NCI-H146 treated with DMSO at 0.1 percent for 48 hours (cell line): ENCODE measurements at regions not wholly inside any gene's neighbourhood (a gene's known extent, or its start where the extent isn't known, plus 50 kb on each side); places are given as distances from the start of the nearest gene placed in this dataset.
"Not testable (repeated sequence)": the region's sequence is repeated elsewhere in the genome, so short reads cannot be mapped to it uniquely, and the experiment has no call there.

Experiments used
- DNase-seq: peaks from one replicate; lab custom pipeline; 2025; ENCODE audit not compliant: unreplicated experiment; lab: John Stamatoyannopoulos, UW

GRCh38 chr7:118404211-118404610 lies 179.7 kb downstream of the ANKRD7 start:
- no peak for DNase-seq

DNA sequence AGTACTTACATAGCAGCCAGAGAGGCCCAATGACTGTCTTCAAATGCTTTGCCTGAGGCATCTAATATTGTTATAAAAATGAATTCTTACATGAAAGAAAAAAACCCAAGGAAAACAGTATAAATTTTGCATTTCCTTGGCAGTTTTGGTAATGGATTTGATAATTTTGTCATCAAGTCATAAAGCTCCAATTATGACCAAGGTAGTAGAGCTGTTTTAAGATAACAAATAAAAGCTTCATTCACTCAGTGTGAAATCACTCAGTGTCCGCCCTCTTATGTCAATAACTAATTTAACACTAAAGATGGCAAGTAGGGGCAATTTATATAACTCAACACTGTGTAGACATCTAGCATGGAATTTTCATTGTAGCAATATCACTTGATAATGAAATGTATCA lies 193.9 kb downstream of the ANKRD7 start:
- DNase-seq = no peak

GRCh38 chr7:118420888-118421287 lies 196.4 kb downstream of the ANKRD7 start:
- DNase-seq = no peak

DNA sequence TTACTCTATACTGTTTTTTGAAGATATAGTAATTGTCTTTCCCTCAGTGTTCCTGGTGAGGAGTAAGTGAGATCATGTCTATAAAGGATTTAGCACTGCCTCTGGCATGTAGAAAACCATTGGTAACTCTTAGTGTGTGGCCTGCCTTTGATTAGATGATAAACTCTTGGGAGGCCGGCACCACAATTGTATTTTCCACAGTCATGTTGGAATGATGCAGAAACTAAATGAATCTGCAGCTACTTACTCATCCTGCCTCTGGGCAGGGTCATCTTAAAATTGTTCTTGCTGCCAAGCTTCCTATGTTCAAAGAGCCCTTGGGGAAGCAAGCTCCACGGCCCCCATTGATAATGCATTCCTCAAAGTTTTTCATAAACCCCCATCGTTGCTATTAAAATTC lies 204.6 kb downstream of the ANKRD7 start:
- no peak for DNase-seq

DNA sequence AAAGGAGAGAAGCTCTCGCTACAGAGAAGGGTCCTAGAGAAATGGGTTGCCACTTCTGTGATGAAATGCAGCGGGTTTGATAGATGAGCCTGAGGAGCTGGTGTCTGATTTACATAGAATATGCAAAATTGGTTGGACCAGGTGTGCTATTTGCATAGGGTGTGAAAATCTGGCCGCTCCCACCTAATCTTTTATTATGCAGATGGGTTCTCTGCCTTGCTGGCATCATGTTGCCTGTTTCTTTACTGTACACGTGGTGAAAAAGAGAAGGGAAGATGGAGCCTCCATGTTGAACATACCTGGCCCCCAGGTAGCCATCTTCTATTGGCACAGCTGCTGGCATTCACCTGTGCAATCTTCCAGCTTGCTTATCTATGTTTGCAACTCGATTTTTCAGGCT lies 212.2 kb downstream of the ANKRD7 start:
- no peak for DNase-seq

GRCh38 chr7:118449030-118449429 lies 224.5 kb downstream of the ANKRD7 start:
- DNase-seq = not testable (repeated sequence)

DNA sequence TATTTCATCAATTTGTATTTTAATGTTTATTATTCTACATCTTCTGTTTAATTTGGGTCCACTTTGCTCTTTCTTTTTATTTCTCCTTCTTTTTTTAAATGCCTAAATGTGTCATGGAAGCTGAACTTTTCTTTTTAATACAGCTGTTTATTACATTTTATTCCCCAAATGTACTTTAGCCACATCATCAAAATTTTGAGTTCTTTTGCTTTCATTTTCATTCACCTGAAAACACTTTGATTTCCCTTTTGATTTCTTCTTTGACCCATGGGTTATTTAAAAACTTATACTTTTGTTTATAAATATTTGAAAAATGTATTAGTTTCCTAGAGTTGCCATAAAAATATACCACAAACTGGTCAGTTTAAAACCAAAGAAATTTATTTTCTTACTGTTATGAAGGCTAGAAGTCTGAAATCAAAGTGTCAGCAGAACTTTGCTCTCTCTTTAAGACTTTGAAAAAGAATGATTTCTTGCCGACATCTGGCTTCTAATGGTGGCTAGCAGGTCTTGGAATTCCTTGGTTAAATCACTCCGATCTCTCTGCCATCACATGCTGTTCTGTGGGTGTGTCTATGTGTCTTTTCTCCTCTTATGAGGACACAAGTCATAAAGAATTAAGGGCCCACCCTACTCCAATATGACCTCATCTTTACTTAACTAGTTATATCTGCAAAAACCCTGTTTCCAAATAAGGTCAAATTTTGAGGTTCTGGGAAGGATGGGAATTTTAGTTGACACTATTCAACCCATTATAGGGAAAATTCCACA lies 225.5 kb downstream of the ANKRD7 start:
- DNase-seq = no peak

- no peak for DNase-seq
Observed at GRCh38 chr7:118452128-118452527, 227.6 kb downstream of the ANKRD7 start.

GRCh38 chr7:118467381-118467780 lies 242.9 kb downstream of the ANKRD7 start:
- no peak for DNase-seq

DNA sequence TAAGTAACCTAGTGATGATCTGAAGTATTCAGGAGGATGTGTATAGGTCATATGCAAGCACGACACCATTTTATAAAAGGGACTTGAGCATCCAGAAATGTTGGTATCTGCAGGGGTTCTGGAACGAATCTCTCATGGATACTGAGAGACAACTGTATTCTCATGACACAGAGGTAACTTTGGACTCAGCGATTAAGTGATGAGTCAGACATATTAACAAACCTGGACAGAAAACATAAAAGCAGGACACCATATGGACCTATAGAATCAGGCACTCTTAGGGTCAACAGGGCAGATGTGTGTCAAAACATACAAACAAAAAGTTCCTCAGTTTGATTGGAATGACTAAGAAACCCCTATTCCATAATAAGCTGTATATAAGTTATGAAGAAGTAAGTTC lies 248.1 kb downstream of the ANKRD7 start:
- DNase-seq = no peak

- no peak for DNase-seq
Observed at GRCh38 chr7:118473271-118473670, 248.8 kb downstream of the ANKRD7 start.

- DNase-seq = no peak
Observed at GRCh38 chr7:118476036-118476435, 251.5 kb downstream of the ANKRD7 start.

DNA sequence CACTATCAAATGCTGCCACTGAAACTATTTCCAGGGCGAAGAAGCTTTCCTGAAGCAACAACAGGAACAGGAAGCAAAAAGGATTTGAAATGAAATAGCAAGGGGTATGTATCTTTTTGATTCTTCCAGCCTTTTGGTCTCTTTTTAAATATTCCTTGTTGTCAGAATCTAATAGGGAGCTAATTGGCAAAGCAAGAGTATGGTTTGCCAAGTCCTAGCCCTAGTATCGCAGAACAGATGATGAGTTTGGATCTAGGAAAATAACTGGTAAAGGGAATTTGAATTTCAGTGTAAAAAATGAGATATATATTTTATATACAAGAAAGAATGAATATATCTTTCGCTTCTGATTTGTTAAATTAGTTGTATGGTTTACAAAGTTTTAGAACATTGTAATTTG lies 252.5 kb downstream of the ANKRD7 start:
- DNase-seq = no peak

DNA sequence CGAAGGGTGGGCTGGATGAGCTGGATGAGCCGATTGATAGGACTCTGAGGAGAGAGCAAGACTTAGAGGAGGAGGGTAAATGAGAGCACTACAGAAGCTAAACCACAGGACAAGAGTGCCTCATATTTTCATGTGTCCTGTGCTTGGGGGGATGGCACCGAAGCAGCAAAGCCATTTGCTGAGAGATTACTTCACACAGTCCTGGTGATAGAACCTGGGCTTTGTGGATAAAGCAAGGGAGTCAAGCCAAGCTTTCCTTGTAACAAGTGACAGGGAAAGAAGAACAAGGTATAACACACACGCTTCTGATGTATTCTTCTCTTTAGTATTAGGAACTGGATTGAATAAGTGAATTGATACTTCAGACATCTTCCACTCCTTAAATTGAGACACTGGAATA lies 253.7 kb downstream of the ANKRD7 start:
- DNase-seq = no peak

- DNase-seq = no peak
Observed at GRCh38 chr7:118478931-118479330, 254.4 kb downstream of the ANKRD7 start.

GRCh38 chr7:118492466-118492865 lies 268.0 kb downstream of the ANKRD7 start:
- no peak for DNase-seq

DNA sequence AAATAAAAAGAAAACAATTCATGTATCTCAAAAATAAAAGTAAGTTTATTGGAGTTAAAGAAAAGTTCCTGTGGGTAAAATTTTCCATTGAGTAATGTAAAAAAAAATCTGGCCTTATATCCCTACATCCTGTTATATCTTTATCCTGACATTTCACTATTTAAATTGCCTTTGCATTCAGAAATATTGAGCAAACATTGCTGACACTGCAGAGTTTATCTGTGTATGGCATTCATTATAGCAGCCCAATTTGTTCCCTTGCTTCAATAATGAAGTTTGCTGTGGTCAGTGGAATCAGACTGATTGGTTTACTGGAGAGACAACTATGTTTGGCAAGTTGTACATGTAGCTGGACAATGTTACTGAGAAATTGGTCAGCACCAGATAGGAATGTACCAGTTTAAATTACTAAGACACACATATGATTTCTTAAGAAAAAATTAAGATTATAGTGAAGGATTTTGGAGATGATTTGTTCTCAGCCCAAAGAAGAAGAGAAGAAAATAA lies 271.7 kb downstream of the ANKRD7 start:
- no peak for DNase-seq

DNA sequence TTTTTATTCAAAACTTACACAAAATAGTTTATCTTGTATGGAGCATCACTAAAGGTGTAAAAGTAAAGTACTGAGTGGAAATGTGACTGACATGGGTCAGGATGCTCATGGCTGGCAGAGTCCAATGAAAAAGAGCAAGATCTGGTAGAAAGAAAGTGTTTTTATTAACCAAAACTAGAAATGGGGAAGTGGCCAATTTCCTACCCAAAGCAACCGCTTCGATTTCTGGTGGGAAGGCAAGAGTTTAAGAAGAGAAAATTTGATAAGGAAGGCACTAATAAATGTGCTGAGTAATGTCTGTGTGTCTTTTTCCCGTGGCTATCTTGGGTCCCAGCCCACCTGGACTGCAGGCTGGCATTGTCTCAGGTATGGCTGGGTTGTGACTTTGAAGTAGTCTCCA lies 277.7 kb downstream of the ANKRD7 start:
- DNase-seq = no peak

GRCh38 chr7:118511146-118511545 lies 286.6 kb downstream of the ANKRD7 start:
- no peak for DNase-seq

DNA sequence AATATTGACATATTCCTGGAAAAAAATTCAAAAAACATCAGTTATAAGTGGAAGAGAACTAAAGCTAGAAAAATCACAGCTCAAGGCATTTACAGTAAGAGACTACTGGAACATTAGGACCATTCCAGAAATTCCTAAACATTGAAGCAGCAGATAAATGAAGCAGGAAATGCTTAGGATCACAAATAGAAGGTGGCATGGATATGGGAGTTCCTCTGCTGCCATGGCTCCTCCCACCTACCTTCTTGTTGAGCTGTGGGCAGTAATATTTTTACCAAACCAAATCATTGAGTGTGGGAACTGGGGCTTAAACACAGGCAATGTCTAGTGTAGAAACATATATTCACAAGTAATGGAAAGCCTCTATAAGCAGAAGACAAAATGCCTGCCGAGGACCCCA lies 292.8 kb downstream of the ANKRD7 start:
- DNase-seq = no peak

GRCh38 chr7:118525020-118525419 lies 300.5 kb downstream of the ANKRD7 start:
- no peak for DNase-seq

- DNase-seq = no peak
Observed at GRCh38 chr7:118531566-118531965, 307.1 kb downstream of the ANKRD7 start.

- no peak for DNase-seq
Observed at GRCh38 chr7:118559207-118559606, 334.7 kb downstream of the ANKRD7 start.
